ENCODE measurements at regions not wholly inside any gene's neighbourhood (a gene's known extent, or its start where the extent isn't known, plus 50 kb on each side); places are given as distances from the start of the nearest gene placed in this dataset.
"Not testable (repeated sequence)": the region's sequence is repeated elsewhere in the genome, so short reads cannot be mapped to it uniquely, and the experiment has no call there.

DNA sequence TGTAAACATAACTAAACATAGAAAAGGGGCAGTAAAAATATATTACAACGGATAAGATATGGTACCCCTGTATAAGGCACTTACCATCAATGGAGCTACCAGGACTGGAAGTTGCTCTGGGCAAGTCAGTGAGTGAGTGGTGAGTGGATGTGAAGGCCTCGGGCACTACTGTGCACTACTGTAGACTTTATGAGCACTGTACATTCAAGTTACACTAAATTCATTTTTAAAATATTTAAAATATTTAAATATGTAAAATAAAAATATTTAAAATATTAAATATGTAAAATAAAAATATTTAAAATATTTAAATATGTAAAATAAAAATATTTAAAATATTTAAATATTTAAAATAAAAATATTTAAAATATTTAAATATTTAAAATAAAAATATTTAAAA lies 73.6 kb downstream of the KLF15 start:
- not testable (repeated sequence) for H2BK12ac ChIP-seq (ENCODE audit: low read depth, low read length)
- CTCF ChIA-PET (ENCODE audit: partially characterized antibody): interaction anchor here (0.9 to 1.3 kb wide), 4 partner anchors 67 to 204 kb away, joined by 3 read pairs; no protein-coding TSS in a partner anchor

More for the DNA sequence above, 73.6 kb downstream of the KLF15 start:
- H4K8ac ChIP-seq (ENCODE audit: extremely low read depth, insufficient read depth, low read length); H3K14ac ChIP-seq (ENCODE audit: insufficient read length); H2AK5ac ChIP-seq (ENCODE audit: low read depth, low read length); H3K4me2 ChIP-seq (ENCODE audit: insufficient read depth in 1 of 2, low read depth in 2 of 2, low read length in 2 of 2); H3K4ac ChIP-seq (replicated peaks; ENCODE audit: insufficient read length, low read depth, low read length); H3K9ac ChIP-seq (replicated peaks in 1 of 4; ENCODE audit: extremely low read depth in 1 of 4, low read depth in 3 of 4, low read length in 3 of 4); H3K23me2 ChIP-seq (ENCODE audit: low read depth, low read length); H3K18ac ChIP-seq (ENCODE audit: extremely low read depth, low read length); H4K5ac ChIP-seq (ENCODE audit: insufficient read length, low read depth, low read length); H2BK20ac ChIP-seq (ENCODE audit: low read length); H3K27ac ChIP-seq (ENCODE audit: low read depth, low read length); H4K20me1 ChIP-seq (replicated peaks in 1 of 2; ENCODE audit: control insufficient read depth in 1 of 2, insufficient read depth in 2 of 2, low read length in 2 of 2); DNase-seq (ENCODE audit: low read depth in 1 of 2, low spot score in 2 of 2); H4K91ac ChIP-seq (replicated peaks; ENCODE audit: insufficient read length, low read length); H3K9me3 ChIP-seq (ENCODE audit: insufficient read depth in 2 of 2, low read depth in 1 of 2, low read length in 1 of 2); H2BK120ac ChIP-seq (replicated peaks; ENCODE audit: low read depth, low read length); H2BK15ac ChIP-seq (ENCODE audit: low read length); H3K23ac ChIP-seq (ENCODE audit: insufficient read length); H3K56ac ChIP-seq (replicated peaks; ENCODE audit: insufficient read length, low read depth, low read length); H3K36me3 ChIP-seq (ENCODE audit: control insufficient read depth in 2 of 4, insufficient read depth in 4 of 4, low read length in 3 of 4); H3K79me2 ChIP-seq (ENCODE audit: control insufficient read depth in 1 of 2, insufficient read depth in 2 of 2, low read length in 2 of 2); POLR2A ChIA-PET (ENCODE audit: partially characterized antibody); H3K4me3 ChIP-seq (ENCODE audit: extremely low read depth in 1 of 4, insufficient read depth in 2 of 4, low read depth in 3 of 4, low read length in 4 of 4); H2AFZ ChIP-seq (ENCODE audit: low read length); H2BK5ac ChIP-seq (ENCODE audit: low read depth, low read length); FAIRE-seq; H3K79me1 ChIP-seq (ENCODE audit: low read depth, low read length): not testable (repeated sequence)
- 95% methylated on average over 2 of the region's 2 CpGs; no CpG with 5 or more reads in 1 of the 2 experiments for WGBS, 2 experiments (ENCODE audit: extremely low coverage in 1 of 2, insufficient coverage in 1 of 2, insufficient read length in 1 of 2, insufficient replicate concordance in 2 of 2, low coverage in 1 of 2, low lambda C conversion rate in 2 of 2, missing lambda C conversion rate in 1 of 2)
- H3K4me1 ChIP-seq (replicated peaks in 1 of 4; ENCODE audit: control insufficient read depth in 3 of 4, insufficient read depth in 4 of 4, low read length in 3 of 4): peaks cover 2 to 11% (median 6%) of the 10 kb centered on the region in 4 experiments; a peak in 5 of 7 replicates
- peaks cover 0 to 11% (median 7%) of the 10 kb centered on the region in 4 experiments; a peak in 6 of 7 replicates for H3K27me3 ChIP-seq (replicated peaks in 1 of 4; ENCODE audit: control insufficient read depth in 3 of 4, extremely low read depth in 1 of 4, insufficient read depth in 3 of 4, low read length in 3 of 4)
